ENCODE measurements at regions not wholly inside any gene's neighbourhood (a gene's known extent, or its start where the extent isn't known, plus 50 kb on each side); places are given as distances from the start of the nearest gene placed in this dataset.

DNA sequence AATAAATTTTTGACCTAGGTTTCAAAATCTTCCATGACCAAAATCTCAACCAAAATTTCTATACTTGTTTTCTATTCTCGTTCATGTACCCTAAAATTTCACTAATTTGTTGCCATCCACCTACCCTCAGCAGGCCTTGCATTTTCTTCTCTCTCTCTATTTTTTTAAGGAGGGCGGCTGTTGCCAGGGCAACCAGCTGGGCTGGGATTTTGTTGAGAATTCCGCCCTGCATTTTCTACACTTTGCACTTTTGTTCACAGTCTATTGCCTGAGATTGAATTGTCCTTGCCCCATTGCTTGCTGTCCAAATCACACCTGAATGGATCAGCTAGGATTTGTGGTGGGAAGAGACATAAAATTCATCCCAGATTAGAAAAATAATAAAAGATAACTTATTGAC lies 657.5 kb upstream of the NRP1 start:
- no peaks in the 10 kb centered on the region for H3K36me3 ChIP-seq
- no peaks in the 10 kb centered on the region for H3K27me3 ChIP-seq
- H3K27ac ChIP-seq: no peak overlapping the region
- TF ChIP-seq POLR2A (IDR thresholded peaks at IDR 0.05): no peak
- TF ChIP-seq, protein P1, sequence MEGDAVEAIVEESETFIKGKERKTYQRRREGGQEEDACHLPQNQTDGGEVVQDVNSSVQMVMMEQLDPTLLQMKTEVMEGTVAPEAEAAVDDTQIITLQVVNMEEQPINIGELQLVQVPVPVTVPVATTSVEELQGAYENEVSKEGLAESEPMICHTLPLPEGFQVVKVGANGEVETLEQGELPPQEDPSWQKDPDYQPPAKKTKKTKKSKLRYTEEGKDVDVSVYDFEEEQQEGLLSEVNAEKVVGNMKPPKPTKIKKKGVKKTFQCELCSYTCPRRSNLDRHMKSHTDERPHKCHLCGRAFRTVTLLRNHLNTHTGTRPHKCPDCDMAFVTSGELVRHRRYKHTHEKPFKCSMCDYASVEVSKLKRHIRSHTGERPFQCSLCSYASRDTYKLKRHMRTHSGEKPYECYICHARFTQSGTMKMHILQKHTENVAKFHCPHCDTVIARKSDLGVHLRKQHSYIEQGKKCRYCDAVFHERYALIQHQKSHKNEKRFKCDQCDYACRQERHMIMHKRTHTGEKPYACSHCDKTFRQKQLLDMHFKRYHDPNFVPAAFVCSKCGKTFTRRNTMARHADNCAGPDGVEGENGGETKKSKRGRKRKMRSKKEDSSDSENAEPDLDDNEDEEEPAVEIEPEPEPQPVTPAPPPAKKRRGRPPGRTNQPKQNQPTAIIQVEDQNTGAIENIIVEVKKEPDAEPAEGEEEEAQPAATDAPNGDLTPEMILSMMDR (IDR thresholded peaks at IDR 0.05): no peak
- DNase-seq: no peak
- intact Hi-C loops (cut with DNase I; ENCODE audit: low total_unique reads): no loop called here
- no peaks in the 10 kb centered on the region for H3K4me1 ChIP-seq
- H3K4me3 ChIP-seq: no peak overlapping the region
- H3K9me3 ChIP-seq: no peaks in the 10 kb centered on the region

DNA sequence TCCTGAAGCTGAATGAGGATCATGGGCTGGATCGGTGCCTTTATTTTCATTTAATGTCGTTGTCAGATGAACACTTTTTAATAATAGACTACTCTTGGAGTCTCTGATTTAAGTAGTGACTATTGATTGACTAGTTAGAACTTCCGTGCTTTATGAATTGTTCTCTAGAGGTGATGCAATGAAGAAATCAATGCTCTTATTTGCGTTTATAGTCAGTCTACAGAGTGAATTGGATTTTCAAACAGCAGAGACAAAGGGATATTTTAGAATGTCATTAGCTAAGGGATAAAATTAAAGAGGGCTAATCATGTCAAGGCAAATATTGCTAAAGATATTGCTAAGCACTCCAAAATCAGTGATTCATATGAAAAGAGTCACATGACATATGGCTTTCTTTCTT lies 652.0 kb upstream of the NRP1 start:
- no peak overlapping the region for H3K27ac ChIP-seq

DNA sequence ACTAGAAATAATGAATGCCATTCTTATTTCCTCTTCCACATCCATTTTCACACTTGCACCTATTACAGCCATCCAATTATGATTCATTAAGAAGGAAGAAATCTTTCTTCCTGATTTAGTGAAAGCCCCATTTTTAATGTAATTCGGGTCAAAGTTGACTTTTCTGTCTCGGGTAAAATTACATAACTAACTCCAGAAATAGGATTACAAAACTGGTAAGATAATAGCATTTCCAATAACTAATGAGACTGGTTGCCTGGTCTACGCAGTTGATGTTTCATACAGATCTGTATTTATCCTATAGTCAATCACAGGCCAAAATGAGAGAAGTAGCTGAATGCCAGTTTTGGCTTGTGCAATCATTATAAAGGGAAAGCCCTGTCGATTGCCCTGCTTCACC lies 651.5 kb upstream of the NRP1 start:
- no peak for TF ChIP-seq POLR2A (IDR thresholded peaks at IDR 0.05)
- TF ChIP-seq, protein P1 (IDR thresholded peaks at IDR 0.05): no peak
- DNase-seq: no peak
- intact Hi-C loops (cut with DNase I; ENCODE audit: low total_unique reads): no loop called here

More for the DNA sequence above, 652.0 kb upstream of the NRP1 start:
- H3K4me1 ChIP-seq: no peaks in the 10 kb centered on the region
- intact Hi-C loops (cut with DNase I; ENCODE audit: low total_unique reads): no loop called here
- no peak for DNase-seq
- no peak overlapping the region for H3K4me3 ChIP-seq
- H3K36me3 ChIP-seq: no peaks in the 10 kb centered on the region
- no peaks in the 10 kb centered on the region for H3K27me3 ChIP-seq
- H3K9me3 ChIP-seq: no peaks in the 10 kb centered on the region
- TF ChIP-seq, protein P1 (IDR thresholded peaks at IDR 0.05): no peak
- no peak for TF ChIP-seq POLR2A (IDR thresholded peaks at IDR 0.05)

DNA sequence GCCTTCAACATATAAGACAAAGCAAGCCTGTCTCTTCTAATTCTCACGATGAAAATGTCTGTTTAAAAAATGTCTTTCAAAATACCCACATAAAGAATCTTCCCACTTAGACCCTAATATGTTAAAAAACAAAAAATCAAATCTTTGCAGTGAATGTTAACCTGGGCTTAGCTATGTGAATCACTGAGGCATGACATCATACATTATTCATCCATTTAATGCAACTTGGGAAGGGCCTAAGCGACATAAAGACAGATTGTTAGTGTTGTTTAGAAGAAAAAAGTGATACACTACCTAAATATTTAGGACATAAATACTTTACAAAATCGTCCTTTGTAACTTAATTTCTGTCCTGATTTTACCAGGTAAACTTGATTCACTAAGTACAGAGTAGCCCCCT lies 648.5 kb upstream of the NRP1 start:
- Histone ChIP-seq H3K27me3 (no peaks in the 10 kb centered on the region), H3K4me3 (no peak overlapping the region), H3K27ac (no peak overlapping the region), H3K9me3 (no peaks in the 10 kb centered on the region), H3K4me1 (no peaks in the 10 kb centered on the region), H3K36me3 (no peaks in the 10 kb centered on the region)
- TF ChIP-seq, protein P1 (IDR thresholded peaks at IDR 0.05): no peak
- no peak for TF ChIP-seq POLR2A (IDR thresholded peaks at IDR 0.05)
- intact Hi-C loops (cut with DNase I; ENCODE audit: low total_unique reads): no loop called here
- DNase-seq: no peak

More for the DNA sequence above, 651.5 kb upstream of the NRP1 start:
- no peak overlapping the region for H3K4me3 ChIP-seq
- no peaks in the 10 kb centered on the region for H3K9me3 ChIP-seq
- H3K4me1 ChIP-seq: no peaks in the 10 kb centered on the region
- no peak overlapping the region for H3K27ac ChIP-seq
- no peaks in the 10 kb centered on the region for H3K27me3 ChIP-seq
- no peaks in the 10 kb centered on the region for H3K36me3 ChIP-seq

DNA sequence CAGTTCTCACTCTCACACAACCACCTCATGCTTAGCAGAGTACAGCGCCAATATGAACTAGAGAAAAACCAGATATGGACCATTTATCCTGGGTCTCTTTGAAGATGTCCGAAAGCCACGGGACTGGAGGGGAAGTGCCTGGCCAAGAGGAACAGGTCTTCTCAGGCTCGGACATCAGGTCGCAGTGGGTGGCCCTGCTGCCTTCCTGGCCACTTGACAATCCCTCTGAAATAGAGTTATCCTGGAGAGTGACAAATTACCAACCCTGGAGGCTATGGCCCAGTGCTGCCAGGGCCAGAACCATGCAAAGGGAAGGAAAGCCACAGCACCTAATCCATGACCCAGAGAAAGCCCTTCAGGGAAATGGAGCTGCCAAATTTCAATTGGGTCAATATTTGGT lies 646.8 kb upstream of the NRP1 start:
- Histone ChIP-seq H3K4me3 (no peak overlapping the region), H3K36me3 (no peaks in the 10 kb centered on the region), H3K4me1 (no peaks in the 10 kb centered on the region), H3K27me3 (no peaks in the 10 kb centered on the region), H3K9me3 (no peaks in the 10 kb centered on the region), H3K27ac (no peak overlapping the region)
- intact Hi-C loops (cut with DNase I; ENCODE audit: low total_unique reads): no loop called here
- TF ChIP-seq POLR2A (IDR thresholded peaks at IDR 0.05): no peak
- TF ChIP-seq, protein P1 (IDR thresholded peaks at IDR 0.05): no peak
- DNase-seq: no peak

Measured in uterus (tissue), 3 donors.